GM19455 (cell line): ENCODE measurements at regions not wholly inside any gene's neighbourhood (a gene's known extent, or its start where the extent isn't known, plus 50 kb on each side); places are given as distances from the start of the nearest gene placed in this dataset.
"Not testable (repeated sequence)": the region's sequence is repeated elsewhere in the genome, so short reads cannot be mapped to it uniquely, and the experiment has no call there.

ENCODE experiments used
- ATAC-seq: cut with Tn5 transposase; IDR thresholded peaks from one replicate; pipeline ENCODE4 v1.9.1; 2021; ENCODE audit not compliant: unreplicated experiment

DNA sequence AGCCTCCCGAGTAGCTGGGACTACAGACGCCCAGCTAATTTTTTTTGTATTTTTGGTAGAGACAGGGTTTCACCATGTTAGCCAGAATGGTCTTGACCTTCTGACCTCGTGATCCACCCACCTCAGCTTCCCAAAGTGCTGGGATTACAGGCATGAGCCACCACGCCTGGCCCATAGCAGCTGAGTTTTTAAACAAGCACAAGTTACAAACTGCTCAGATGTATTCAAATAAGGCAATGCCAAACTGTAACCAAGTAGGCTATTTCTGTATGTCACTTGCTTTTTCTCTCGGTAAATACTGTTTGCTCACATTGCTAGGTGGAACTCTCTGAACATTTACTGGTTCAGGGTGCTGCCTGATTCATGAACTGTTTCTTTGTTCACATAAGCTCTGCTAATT, 799.3 kb upstream of the NUDT12 start:
- ATAC-seq: no peak

DNA sequence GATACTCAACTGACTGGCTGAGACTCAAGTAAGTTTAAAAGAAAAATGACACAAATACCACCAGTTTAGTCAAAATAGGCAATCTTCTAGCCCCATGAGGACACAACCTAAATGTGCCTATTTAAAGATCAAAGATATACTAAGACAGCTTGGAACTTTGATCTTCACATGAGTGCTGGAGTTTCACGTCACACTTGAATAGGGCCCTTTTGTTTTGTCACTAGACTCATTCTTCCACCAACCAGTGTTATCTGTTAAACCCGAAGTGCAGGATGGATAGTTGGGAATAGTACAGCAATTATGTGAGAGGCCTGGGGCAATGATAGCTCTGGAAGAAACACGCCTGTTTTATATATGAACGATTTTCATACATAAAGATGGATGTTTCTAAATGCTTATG, 792.8 kb upstream of the NUDT12 start:
- ATAC-seq: no peak

DNA sequence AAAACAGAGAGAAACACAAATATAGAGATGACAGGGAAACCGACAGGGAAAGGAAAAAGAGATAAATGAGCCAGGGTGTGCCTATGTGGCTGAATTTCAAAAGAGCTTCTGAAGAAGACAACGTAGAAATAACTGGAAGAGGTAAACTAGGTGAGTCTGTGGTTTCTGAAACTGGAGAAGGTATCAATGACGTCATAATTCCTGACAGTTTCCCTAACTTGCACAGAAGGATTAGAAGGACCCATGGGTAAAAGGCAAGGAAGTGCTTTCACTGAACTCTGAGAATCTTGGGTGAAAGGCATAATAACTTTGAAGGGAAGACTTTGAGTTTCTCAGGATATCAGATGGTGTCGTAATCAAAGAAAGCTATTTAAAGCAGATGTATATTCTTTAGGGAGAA, 790.8 kb upstream of the NUDT12 start:
- ATAC-seq: no peak

DNA sequence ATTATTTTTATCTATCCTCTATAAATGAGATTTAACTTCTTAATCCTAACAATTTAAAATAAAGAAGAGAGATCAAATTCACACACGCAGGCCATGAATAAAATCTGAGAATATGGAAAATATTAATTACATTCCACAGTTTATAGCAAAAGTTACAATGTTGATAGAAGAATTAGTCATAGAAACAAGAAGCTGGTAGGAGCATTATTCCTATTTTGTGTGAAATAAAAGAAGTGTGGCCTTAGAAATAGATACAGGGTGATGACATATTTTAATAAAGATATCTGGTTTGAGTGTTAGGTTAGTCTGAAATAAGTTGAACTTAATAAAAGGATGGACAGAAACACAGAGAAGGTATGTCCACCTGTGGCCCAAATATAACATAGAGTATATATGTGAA, 790.4 kb upstream of the NUDT12 start:
- ATAC-seq: no peak

DNA sequence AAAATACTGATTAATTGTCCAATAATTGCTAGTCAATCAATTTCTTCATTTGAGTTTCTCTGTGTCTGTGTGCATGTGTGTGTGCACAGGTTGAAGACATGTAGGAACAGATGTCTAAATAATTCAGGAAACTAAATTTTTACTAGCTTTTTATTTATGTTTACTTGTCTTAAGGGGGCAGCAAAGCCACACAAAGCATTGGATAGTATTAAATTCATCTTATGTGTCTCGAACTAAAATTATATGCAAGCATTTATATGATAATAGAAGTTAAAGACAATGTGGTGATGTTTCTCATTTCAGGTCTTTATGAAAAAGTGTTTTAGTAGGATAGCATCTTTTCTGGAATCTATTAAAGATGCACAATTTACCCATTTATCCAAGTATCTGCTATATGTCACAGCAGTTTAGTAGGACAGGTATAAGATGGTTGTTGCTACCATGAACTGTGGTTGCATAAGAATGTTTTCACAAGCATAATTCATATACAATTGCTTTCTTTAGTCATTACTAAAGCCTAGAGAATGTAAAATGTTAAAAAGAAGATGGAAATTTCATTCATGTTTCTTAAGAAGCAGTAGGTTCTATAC, 784.6 kb upstream of the NUDT12 start:
- ATAC-seq: no peak

DNA sequence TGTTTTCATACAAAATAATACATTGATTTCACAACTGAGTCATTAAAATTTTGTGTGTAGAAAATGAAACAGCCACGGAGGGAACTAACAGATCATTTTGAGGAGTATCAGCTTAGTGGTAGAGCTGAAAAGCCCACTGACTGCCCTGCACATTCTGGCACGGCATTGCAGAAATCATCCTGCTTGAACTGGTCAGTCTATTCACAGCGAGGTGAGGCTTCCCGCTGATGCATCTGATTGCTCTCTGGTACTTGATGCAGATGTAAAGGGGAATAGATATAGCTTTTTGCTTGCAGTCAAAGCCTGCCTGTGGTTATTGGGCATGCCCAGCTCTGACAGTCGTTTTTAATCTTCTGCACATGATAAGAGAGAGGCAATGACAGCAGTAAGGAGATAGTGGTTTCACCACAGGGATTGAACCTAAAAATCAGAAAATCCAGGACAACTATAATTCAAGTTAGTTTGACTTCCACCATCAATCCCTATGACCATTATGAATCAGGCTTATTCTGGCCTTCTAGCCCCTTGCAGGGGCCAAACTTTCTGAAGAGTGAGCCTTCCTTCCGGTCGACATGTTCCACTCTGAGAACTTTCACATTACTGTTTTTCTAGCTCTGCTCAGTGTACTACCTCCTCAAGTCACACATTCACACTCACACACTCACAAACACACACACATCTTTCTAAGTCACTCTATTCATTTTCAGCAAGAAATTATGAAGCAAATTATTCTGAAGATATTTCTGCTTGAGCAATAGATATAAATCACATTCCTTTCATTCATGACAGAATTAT, 782.8 kb upstream of the NUDT12 start:
- ATAC-seq: no peak

DNA sequence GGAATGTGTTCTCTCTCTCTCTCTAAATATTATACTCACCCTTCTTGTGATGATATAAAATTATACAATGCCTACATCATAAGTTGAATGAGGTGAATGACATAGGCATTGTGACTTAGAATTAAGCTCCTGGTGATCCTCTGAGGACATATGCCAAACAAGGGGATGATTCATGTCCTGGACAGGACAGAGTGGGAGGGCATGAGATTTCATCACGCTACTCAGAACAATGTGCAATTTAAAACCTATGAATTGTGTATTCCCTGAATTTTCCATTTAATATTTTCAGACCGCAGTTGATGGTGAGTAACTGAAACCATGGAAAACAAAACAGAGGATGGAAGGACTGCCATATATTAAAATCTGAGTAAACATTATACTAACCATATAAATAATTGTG, 782.2 kb upstream of the NUDT12 start:
- ATAC-seq: no peak

DNA sequence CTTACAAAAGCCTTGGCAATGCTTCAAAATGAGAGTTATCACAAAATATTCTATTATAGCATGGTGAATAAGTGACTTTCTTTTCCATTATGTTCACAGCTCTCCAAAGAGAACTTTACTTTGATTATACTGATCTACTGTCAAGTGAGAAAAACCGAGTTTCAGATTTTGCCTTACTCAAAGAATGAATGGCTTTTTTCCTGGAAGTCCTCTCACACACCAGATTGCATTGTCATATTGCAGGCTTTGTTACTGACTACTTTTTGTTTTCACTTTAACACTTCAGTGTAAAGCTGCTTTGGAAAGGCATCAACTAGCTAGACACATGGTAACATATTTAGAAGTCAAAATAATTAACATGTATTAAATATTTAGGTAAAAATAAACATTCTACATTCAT, 765.2 kb upstream of the NUDT12 start:
- ATAC-seq: no peak

DNA sequence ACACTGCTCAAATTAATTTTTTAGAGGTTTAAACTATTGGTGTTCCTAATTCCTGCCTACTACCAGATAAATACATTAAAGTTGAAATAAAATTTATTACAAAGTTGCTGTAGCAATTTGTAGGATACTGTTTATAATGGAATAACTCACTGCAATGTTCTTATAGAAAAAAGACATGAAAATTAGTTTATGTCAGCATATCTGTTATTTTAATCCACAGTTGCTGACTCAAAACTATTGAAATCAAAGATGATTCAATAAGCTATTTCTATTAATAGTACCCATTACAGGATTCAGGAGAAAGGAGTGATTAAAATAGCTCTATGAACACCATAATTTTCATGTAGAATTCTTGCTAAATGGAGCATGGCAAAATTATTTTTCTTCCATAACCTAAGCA, 764.4 kb upstream of the NUDT12 start:
- ATAC-seq: no peak

DNA sequence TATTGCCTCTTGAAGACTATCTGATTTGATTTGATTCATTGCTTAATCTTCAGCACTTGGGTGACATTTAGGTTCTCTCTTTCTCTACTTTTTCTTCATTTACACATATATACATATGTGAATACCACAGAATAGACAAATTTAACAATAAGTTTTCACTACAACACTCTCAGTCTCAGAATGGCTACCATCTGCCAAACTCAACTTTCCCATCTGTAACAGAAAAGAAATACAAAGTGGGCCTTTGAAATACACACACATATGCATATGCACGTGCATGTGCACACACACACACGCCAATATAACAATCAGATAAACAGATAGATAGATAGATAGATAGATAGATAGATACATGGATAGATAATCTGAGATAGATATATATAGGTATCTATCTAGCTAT, 762.8 kb upstream of the NUDT12 start:
- ATAC-seq: no peak

DNA sequence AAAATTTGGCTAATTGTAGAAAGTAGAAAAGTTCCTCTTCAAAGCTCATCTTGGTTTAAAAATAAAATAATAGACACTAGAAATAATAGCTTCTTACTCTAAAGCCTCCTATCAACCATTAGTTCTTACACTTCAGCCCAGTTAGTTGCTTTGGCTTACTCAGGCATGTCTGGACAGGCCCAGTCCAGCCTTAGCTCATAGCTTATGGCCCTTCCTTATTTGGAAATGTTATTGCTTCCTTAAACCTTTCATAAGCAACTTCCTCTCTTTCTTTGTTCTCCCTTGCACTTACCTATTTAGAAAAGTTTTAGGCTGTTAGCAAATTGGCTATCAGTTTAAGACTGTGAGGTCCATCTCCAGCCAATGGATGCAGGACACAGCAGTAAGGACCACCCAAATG, 754.1 kb upstream of the NUDT12 start:
- not testable (repeated sequence) for ATAC-seq

DNA sequence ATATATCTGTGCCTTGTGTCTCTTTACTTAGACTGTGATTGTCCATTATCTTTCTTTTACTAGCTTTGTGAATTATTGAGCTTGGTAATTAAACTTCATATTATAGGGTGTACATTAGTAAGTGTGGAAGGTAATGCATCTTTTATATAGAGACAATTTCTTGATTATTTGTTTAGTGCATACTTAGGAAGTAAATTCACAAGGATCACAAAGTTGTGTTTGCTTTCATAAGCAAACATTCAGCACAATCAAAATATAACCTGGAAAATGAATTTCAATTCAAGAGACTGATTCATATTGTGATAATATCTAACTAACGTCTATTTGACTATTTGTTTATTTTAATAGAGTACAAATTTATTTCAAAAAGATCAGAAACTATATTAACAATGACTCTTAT, 749.9 kb upstream of the NUDT12 start:
- ATAC-seq: no peak

DNA sequence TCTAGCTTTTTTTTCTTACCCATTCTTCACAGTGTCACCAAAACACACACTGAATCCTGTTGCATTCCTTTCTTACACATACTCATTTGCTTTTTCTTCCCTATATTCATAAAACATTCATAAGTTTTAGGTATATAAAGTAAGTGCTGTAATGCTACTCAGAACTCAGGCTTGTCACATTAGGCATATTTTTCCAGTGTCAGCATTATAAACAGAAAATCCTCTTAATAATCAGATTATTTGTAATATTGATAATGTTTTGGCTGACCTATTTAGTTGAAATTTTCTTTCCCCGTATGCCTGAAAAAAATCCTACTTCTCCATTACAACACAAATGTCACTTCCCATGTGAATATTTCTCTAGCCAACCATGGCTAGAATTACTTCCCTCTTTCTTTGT, 743.0 kb upstream of the NUDT12 start:
- ATAC-seq: no peak

DNA sequence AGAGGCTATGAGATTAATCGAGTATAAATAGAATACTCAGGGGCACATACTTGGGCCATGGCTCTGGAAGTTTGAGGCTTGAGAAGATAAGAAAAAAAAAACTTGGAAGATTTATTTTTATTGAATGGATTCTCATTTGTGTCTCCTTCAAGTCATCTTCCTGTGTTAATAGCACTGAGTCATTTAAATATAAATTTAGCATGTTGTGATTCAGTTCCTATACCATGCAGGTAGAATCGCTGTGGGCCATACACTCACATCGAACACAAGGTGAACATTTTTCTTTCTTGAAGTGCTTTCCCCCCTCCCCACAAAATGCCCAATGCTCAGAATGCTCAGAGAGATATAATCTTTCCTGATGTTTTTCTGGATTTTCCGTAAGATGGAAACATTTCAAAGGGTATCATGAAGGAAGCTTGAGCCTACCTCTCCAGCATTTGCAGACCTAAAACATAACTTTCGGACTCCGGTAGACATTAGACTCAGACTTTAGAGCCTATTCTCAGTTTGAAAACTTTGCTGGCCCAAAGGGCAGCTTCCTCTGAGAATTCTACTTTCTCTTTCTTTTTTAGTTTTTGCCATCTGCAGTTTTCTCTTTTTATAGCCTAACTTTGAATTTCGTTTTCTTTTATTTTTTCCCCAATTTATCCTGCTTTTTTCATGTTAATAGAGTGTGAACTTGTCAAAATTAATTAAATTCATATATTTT, 737.6 kb upstream of the NUDT12 start:
- no peak for ATAC-seq

DNA sequence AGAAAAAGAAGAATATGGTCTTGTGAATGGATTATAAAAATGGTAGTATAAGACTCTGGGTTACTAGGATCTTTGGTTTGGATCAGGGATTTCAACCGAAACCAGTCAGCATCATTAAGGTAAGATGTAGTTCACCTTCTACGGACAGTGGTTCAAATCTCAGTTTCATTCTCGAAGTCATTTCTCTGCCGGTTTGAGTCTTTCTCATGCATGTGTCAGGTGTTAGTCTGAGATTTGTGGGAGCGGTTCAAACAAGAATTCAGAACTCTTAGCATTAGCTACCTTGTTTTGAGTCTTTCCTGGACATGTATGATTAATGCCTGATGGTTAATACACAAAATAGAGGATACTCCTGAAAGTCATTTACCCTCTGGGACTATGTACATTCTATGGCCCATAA, 735.9 kb upstream of the NUDT12 start:
- no peak for ATAC-seq

DNA sequence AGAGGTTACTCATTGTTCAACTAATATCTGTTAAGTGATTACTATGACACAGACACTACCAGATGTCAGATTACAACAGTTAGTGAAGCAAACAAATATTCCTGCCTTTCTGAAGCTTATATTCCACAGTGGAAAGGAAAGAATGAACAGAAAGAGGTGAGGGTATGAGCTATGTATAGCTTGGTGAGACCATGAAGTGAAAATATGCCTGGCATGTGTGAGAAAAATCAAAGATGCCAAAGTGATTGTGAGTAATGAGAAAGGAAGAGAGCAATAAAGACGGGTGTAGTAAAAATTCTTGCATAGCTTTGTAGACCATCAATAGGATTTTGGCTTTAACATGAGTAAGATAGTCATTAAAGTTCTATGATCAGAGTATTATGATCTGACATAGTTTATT, 734.5 kb upstream of the NUDT12 start:
- no peak for ATAC-seq

DNA sequence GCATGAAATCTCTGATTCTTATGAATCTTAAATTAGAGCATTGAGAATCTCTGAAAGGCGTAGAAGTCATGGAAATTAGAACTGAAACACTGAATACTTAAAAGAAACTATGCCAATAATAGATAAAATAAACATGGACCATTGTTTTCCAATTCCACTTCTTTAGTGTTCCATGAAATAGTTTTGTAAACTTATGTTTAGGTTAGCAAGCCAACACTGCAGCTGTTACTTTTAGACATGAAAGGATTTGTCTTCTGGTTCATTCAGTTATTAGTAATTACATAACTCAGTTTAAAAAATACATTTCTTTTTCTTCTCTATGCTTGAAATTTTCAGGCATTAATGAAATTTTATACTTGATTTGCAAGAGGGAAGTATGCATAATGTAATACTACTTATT, 733.4 kb upstream of the NUDT12 start:
- no peak for ATAC-seq

DNA sequence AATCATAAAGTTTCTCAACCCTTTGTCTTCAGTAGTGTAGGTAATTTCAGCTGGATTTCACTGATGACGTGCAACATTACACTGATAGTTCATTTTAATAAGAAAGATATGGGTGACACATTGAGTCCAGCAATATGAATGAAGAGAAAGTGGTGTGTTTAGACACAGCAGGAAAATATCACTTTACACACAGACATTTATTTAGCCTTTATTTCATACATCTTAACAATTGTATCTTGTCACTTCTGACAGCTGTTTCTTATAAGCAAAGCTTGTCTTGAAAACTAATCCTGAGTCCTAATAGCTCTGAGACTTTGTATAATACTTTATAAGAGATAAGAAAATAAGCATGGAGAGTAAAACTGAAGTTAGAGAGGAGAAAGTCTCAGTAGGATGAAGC, 720.5 kb upstream of the NUDT12 start:
- ATAC-seq: no peak

DNA sequence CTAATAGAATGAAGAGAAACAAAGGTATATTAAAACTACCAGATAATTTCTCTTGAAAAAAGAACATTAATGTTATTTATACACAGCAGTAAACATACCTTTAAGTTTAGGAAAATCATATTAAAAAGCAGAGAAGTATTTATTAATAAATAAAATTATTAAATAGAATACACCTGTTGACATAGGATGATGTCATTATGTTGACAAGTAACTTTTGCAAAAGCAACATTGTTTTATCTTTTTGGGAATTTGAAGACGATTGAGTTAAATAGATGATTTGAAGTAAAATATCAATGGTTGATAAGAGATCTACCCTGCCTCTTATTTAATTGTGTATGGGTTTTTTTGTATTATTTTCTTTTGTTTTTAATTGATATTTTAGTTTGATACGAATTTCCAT, 711.1 kb upstream of the NUDT12 start:
- ATAC-seq: no peak

DNA sequence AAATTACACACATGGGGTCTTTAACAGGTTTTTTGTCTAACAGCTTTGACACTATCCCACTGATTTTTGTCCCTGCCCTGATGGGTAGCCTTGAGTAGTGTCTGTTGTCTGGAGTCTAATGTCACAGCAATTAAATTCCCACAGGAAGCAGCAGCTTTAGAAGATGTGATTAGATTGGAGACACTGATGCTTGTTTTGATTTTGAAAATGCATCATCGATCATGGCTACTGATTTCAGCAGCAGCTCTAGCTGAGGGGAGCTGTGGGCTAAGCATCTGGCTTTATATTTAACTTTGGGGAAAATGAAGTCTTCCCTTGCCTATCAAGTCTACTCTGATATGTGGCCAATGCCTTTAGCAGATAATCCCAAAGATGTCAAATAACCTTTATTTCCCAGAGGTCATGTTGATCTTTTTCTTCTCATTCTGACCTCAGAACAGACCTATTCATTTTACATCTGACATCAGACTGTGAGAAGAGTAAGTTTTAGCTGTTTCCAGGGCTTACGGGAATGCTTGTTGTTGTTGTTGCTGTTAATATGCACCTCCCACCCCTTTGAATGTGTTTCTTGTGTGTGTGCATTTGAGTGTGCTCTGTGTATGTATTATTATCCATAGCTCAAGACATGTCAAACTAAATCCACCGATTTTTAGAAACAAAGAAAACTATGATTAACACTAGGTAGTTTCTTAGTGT, 704.9 kb upstream of the NUDT12 start:
- ATAC-seq: no peak

DNA sequence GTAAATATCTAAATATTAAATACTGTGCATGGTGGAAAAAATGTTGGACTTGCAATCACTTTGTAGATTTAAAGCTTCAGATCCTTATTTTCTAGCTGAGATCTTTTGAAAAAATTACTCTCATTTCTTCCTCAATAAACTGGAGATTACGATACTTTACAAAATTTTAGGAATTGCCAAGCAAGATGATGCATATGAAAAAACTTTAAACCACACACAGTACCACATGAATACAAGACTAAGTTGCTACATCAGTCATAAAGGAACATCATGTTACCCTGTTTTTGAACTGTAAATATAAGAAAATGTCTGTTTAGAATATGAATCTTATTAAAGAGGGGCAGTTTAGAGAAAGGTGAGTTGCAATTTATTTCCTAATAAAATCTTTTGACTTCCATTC, 703.6 kb upstream of the NUDT12 start:
- ATAC-seq: no peak
